ENCODE measurements at regions not wholly inside any gene's neighbourhood (a gene's known extent, or its start where the extent isn't known, plus 50 kb on each side); places are given as distances from the start of the nearest gene placed in this dataset.
"Not testable (repeated sequence)": the region's sequence is repeated elsewhere in the genome, so short reads cannot be mapped to it uniquely, and the experiment has no call there.

GRCh38 chr1:120657804-120658203 is 65.9 kb upstream of the NBPF26 start:
- H3K9ac ChIP-seq (ENCODE audit: low read length); H2AK5ac ChIP-seq (ENCODE audit: low read length); H3K9me3 ChIP-seq (ENCODE audit: insufficient read depth, low read depth, low read length); H3K27ac ChIP-seq (ENCODE audit: low read depth, low read length); H3K79me1 ChIP-seq (ENCODE audit: low read length); H3K27me3 ChIP-seq (ENCODE audit: insufficient read depth, low read length); H3K4me2 ChIP-seq (ENCODE audit: low read length); H3K14ac ChIP-seq (ENCODE audit: low read length); H3K23ac ChIP-seq (ENCODE audit: low read length); H3K36me3 ChIP-seq (ENCODE audit: control insufficient read depth in 1 of 2, insufficient read depth in 2 of 2, low read length in 2 of 2); H3K4me1 ChIP-seq (ENCODE audit: control insufficient read depth in 1 of 2, insufficient read depth in 2 of 2, low read length in 2 of 2); H2BK120ac ChIP-seq (ENCODE audit: insufficient read depth, low read length, poor library complexity); H3K79me2 ChIP-seq (ENCODE audit: control insufficient read depth, insufficient read depth, low read length, poor library complexity); H2BK12ac ChIP-seq (ENCODE audit: low read length); H4K8ac ChIP-seq (ENCODE audit: low read depth, low read length); H2BK5ac ChIP-seq (ENCODE audit: low read depth, low read length, poor library complexity); DNase-seq; H4K91ac ChIP-seq (ENCODE audit: low read depth, low read length); H2AFZ ChIP-seq (ENCODE audit: insufficient read depth, low read length, poor library complexity); H3K18ac ChIP-seq (ENCODE audit: low read length); H4K12ac ChIP-seq (ENCODE audit: low read depth, low read length); H3K4ac ChIP-seq (ENCODE audit: low read depth, low read length); H3K4me3 ChIP-seq (ENCODE audit: low read depth, low read length): not testable (repeated sequence)
- no CpG with 5 or more reads among the region's 2 CpGs for WGBS (ENCODE audit: extremely low coverage, insufficient coverage, insufficient read length)

GRCh38 chr1:120658622-120659021 is 65.1 kb upstream of the NBPF26 start:
- H3K9ac ChIP-seq (ENCODE audit: low read length); H4K8ac ChIP-seq (ENCODE audit: low read depth, low read length); H3K27ac ChIP-seq (ENCODE audit: low read depth, low read length); H3K79me1 ChIP-seq (ENCODE audit: low read length); H3K9me3 ChIP-seq (ENCODE audit: insufficient read depth, low read depth, low read length); H2BK5ac ChIP-seq (ENCODE audit: low read depth, low read length, poor library complexity); H4K91ac ChIP-seq (ENCODE audit: low read depth, low read length); H3K36me3 ChIP-seq (ENCODE audit: control insufficient read depth in 1 of 2, insufficient read depth in 2 of 2, low read length in 2 of 2); H3K4me1 ChIP-seq (ENCODE audit: control insufficient read depth in 1 of 2, insufficient read depth in 2 of 2, low read length in 2 of 2); H3K4me2 ChIP-seq (ENCODE audit: low read length); H4K12ac ChIP-seq (ENCODE audit: low read depth, low read length); H3K23ac ChIP-seq (ENCODE audit: low read length); H2AFZ ChIP-seq (ENCODE audit: insufficient read depth, low read length, poor library complexity); H3K4me3 ChIP-seq (ENCODE audit: low read depth, low read length); H3K4ac ChIP-seq (ENCODE audit: low read depth, low read length); H2BK120ac ChIP-seq (ENCODE audit: insufficient read depth, low read length, poor library complexity); H2BK12ac ChIP-seq (ENCODE audit: low read length); H2AK5ac ChIP-seq (ENCODE audit: low read length); H3K79me2 ChIP-seq (ENCODE audit: control insufficient read depth, insufficient read depth, low read length, poor library complexity); H3K14ac ChIP-seq (ENCODE audit: low read length); H3K27me3 ChIP-seq (ENCODE audit: insufficient read depth, low read length); H3K18ac ChIP-seq (ENCODE audit: low read length); DNase-seq: not testable (repeated sequence)

- H3K4me1 ChIP-seq (ENCODE audit: control insufficient read depth in 1 of 2, insufficient read depth in 2 of 2, low read length in 2 of 2); H2BK120ac ChIP-seq (ENCODE audit: insufficient read depth, low read length, poor library complexity); H3K4me2 ChIP-seq (ENCODE audit: low read length); H4K12ac ChIP-seq (ENCODE audit: low read depth, low read length); H2BK12ac ChIP-seq (ENCODE audit: low read length); H3K9ac ChIP-seq (ENCODE audit: low read length); H4K8ac ChIP-seq (ENCODE audit: low read depth, low read length); H2AFZ ChIP-seq (ENCODE audit: insufficient read depth, low read length, poor library complexity); H3K4ac ChIP-seq (ENCODE audit: low read depth, low read length); H2AK5ac ChIP-seq (ENCODE audit: low read length); H2BK5ac ChIP-seq (ENCODE audit: low read depth, low read length, poor library complexity); H3K79me2 ChIP-seq (ENCODE audit: control insufficient read depth, insufficient read depth, low read length, poor library complexity); H3K4me3 ChIP-seq (ENCODE audit: low read depth, low read length); H4K91ac ChIP-seq (ENCODE audit: low read depth, low read length); H3K18ac ChIP-seq (ENCODE audit: low read length); H3K23ac ChIP-seq (ENCODE audit: low read length); H3K9me3 ChIP-seq (ENCODE audit: insufficient read depth, low read depth, low read length); DNase-seq; H3K27ac ChIP-seq (ENCODE audit: low read depth, low read length); H3K14ac ChIP-seq (ENCODE audit: low read length); H3K36me3 ChIP-seq (ENCODE audit: control insufficient read depth in 1 of 2, insufficient read depth in 2 of 2, low read length in 2 of 2); H3K79me1 ChIP-seq (ENCODE audit: low read length); H3K27me3 ChIP-seq (ENCODE audit: insufficient read depth, low read length): not testable (repeated sequence)
- no CpG with 5 or more reads among the region's 2 CpGs for WGBS (ENCODE audit: extremely low coverage, insufficient coverage, insufficient read length)
Measured at GRCh38 chr1:120659133-120659532, 64.6 kb upstream of the NBPF26 start.

GRCh38 chr1:120664376-120665249 is 59.1 kb upstream of the NBPF26 start:
- H2BK12ac ChIP-seq (ENCODE audit: low read length); H4K91ac ChIP-seq (ENCODE audit: low read depth, low read length); H2AK5ac ChIP-seq (ENCODE audit: low read length); H2AFZ ChIP-seq (ENCODE audit: insufficient read depth, low read length, poor library complexity); H3K9me3 ChIP-seq (ENCODE audit: insufficient read depth, low read depth, low read length); H3K4me1 ChIP-seq (ENCODE audit: control insufficient read depth in 1 of 2, insufficient read depth in 2 of 2, low read length in 2 of 2); H4K8ac ChIP-seq (ENCODE audit: low read depth, low read length); H2BK120ac ChIP-seq (ENCODE audit: insufficient read depth, low read length, poor library complexity); H3K23ac ChIP-seq (ENCODE audit: low read length); H3K79me2 ChIP-seq (ENCODE audit: control insufficient read depth, insufficient read depth, low read length, poor library complexity); DNase-seq; H4K12ac ChIP-seq (ENCODE audit: low read depth, low read length); H3K27ac ChIP-seq (ENCODE audit: low read depth, low read length); H3K4me3 ChIP-seq (ENCODE audit: low read depth, low read length); H3K9ac ChIP-seq (ENCODE audit: low read length); H3K4ac ChIP-seq (ENCODE audit: low read depth, low read length); H2BK5ac ChIP-seq (ENCODE audit: low read depth, low read length, poor library complexity); H3K79me1 ChIP-seq (ENCODE audit: low read length); H3K36me3 ChIP-seq (ENCODE audit: control insufficient read depth in 1 of 2, insufficient read depth in 2 of 2, low read length in 2 of 2); H3K27me3 ChIP-seq (ENCODE audit: insufficient read depth, low read length); H3K18ac ChIP-seq (ENCODE audit: low read length); H3K14ac ChIP-seq (ENCODE audit: low read length): not testable (repeated sequence)
- H3K4me2 ChIP-seq (ENCODE audit: low read length) = peak overlapping the region; percentile 51
- WGBS (ENCODE audit: extremely low coverage, insufficient coverage, insufficient read length) = no CpG with 5 or more reads among the region's 22 CpGs
